ENCODE measurements at regions not wholly inside any gene's neighbourhood (a gene's known extent, or its start where the extent isn't known, plus 50 kb on each side); places are given as distances from the start of the nearest gene placed in this dataset.

- Histone ChIP-seq H2BK5ac (ENCODE audit: low read depth, low read length, poor library complexity, severe bottlenecking) (no peak overlapping the region), H4K91ac (ENCODE audit: low read length) (no peak overlapping the region)
- 60% methylated on average over 1 of the region's 1 CpG for WGBS
These were observed 201.6 kb downstream of the HNRNPD start for GRCh38 chr4:82172186-82172585.

DNA sequence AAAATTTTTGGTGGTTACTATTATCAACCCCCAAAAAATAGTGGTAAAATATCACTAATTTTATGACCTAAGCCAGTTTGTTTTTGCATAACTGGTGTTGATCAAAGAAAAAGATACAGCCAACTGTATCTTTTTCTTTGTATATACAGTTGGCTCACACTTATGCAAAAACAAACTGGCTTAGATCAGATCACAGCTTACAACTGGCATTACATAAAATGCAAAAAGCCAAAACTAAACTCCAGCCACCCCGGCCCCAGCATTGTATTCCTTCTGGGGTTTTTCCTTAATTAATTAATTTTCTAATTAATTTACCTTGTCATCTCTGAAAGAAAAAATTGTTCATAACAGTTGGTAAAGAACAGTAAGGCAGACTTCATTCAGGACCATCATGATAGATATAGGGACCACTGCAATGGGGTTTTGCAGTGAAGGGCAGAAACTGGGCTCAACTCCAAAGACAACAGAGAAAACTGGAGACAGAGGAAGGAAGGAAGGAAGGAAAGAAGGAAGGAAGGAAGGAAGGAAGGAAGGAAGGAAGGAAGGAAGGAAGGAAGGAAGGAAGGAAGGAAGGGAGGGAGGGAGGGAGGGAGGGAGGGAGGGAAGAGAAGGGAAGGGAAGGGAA lies 202.1 kb downstream of the HNRNPD start:
- H3K4me2 ChIP-seq (ENCODE audit: low read length, poor library complexity, severe bottlenecking), result no peak overlapping the region
- H4K91ac ChIP-seq (ENCODE audit: low read length), result no peak overlapping the region
- no peak overlapping the region for H3K23ac ChIP-seq (ENCODE audit: low read length in 2 of 2)
- H2BK12ac ChIP-seq (ENCODE audit: low read length in 2 of 2), result no peak overlapping the region
- H3K9me3 ChIP-seq (ENCODE audit: control insufficient read depth, low read length), result no peaks in the 10 kb centered on the region
- no CpG with 5 or more reads among the region's 1 CpG for WGBS
- no peaks in the 10 kb centered on the region for H3K4me1 ChIP-seq (ENCODE audit: control insufficient read depth, insufficient read depth, low read depth, low read length)
- H3K36me3 ChIP-seq (ENCODE audit: control insufficient read depth in 1 of 2, insufficient read depth in 2 of 2, low read depth in 1 of 2, low read length in 2 of 2), result no peaks in the 10 kb centered on the region
- H2BK120ac ChIP-seq (ENCODE audit: low read depth, low read length), result no peak overlapping the region
- H2BK5ac ChIP-seq (ENCODE audit: low read depth, low read length, poor library complexity, severe bottlenecking), result no peak overlapping the region
- H2AFZ ChIP-seq (ENCODE audit: low read depth, low read length), result no peak overlapping the region
- no peak overlapping the region for H3K4me3 ChIP-seq (ENCODE audit: insufficient read depth in 1 of 2, low read depth in 1 of 2, low read length in 2 of 2)
- H4K8ac ChIP-seq (ENCODE audit: low read length), result no peak overlapping the region
- H3K14ac ChIP-seq (ENCODE audit: low read length in 2 of 2), result no peak overlapping the region
- H3K27ac ChIP-seq (ENCODE audit: low read length, poor library complexity, severe bottlenecking), result no peak overlapping the region
- no peak overlapping the region for H2AK5ac ChIP-seq (ENCODE audit: low read length, severe bottlenecking)
- no peaks in the 10 kb centered on the region for H3K27me3 ChIP-seq (ENCODE audit: control insufficient read depth in 1 of 2, insufficient read depth in 1 of 2, low read length in 2 of 2)
- no peak overlapping the region for H3K4ac ChIP-seq (ENCODE audit: low read depth in 1 of 2, low read length in 2 of 2)
- H3K18ac ChIP-seq (ENCODE audit: low read depth in 1 of 2, low read length in 2 of 2), result no peak overlapping the region
- no peak for DNase-seq
- no peaks in the 10 kb centered on the region for H3K79me1 ChIP-seq (replicated peaks; ENCODE audit: low read length, poor library complexity, severe bottlenecking)
- H2BK15ac ChIP-seq (ENCODE audit: low read depth, poor library complexity, severe bottlenecking), result no peak overlapping the region
- no peak overlapping the region for H3K9ac ChIP-seq (ENCODE audit: low read length)

More at GRCh38 chr4:82172186-82172585, 201.6 kb downstream of the HNRNPD start:
- no peak overlapping the region for H3K18ac ChIP-seq (ENCODE audit: low read depth in 1 of 2, low read length in 2 of 2)
- no peak overlapping the region for H3K23ac ChIP-seq (ENCODE audit: low read length in 2 of 2)
- no peaks in the 10 kb centered on the region for H3K4me1 ChIP-seq (ENCODE audit: control insufficient read depth, insufficient read depth, low read depth, low read length)
- H3K9ac ChIP-seq (ENCODE audit: low read length), result no peak overlapping the region
- H3K4ac ChIP-seq (ENCODE audit: low read depth in 1 of 2, low read length in 2 of 2), result no peak overlapping the region
- no peak overlapping the region for H2BK120ac ChIP-seq (ENCODE audit: low read depth, low read length)
- no peak overlapping the region for H3K4me2 ChIP-seq (ENCODE audit: low read length, poor library complexity, severe bottlenecking)
- no peak for DNase-seq
- H2BK15ac ChIP-seq (ENCODE audit: low read depth, poor library complexity, severe bottlenecking), result no peak overlapping the region
- H3K9me3 ChIP-seq (ENCODE audit: control insufficient read depth, low read length), result no peaks in the 10 kb centered on the region
- H3K14ac ChIP-seq (ENCODE audit: low read length in 2 of 2), result no peak overlapping the region
- H3K36me3 ChIP-seq (ENCODE audit: control insufficient read depth in 1 of 2, insufficient read depth in 2 of 2, low read depth in 1 of 2, low read length in 2 of 2), result no peaks in the 10 kb centered on the region
- no peak overlapping the region for H4K8ac ChIP-seq (ENCODE audit: low read length)
- H2AK5ac ChIP-seq (ENCODE audit: low read length, severe bottlenecking), result no peak overlapping the region
- no peak overlapping the region for H3K27ac ChIP-seq (ENCODE audit: low read length, poor library complexity, severe bottlenecking)
- H3K27me3 ChIP-seq (ENCODE audit: control insufficient read depth in 1 of 2, insufficient read depth in 1 of 2, low read length in 2 of 2), result no peaks in the 10 kb centered on the region
- H3K4me3 ChIP-seq (ENCODE audit: insufficient read depth in 1 of 2, low read depth in 1 of 2, low read length in 2 of 2), result no peak overlapping the region
- no peak overlapping the region for H2AFZ ChIP-seq (ENCODE audit: low read depth, low read length)
- H3K79me1 ChIP-seq (replicated peaks; ENCODE audit: low read length, poor library complexity, severe bottlenecking), result no peaks in the 10 kb centered on the region
- H2BK12ac ChIP-seq (ENCODE audit: low read length in 2 of 2), result no peak overlapping the region

GRCh38 chr4:82149750-82150149 lies 224.0 kb downstream of the HNRNPD start:
- DNase-seq, result no peak
- Histone ChIP-seq H4K8ac (ENCODE audit: low read length) (no peak overlapping the region), H3K27me3 (ENCODE audit: control insufficient read depth in 1 of 2, insufficient read depth in 1 of 2, low read length in 2 of 2) (peaks cover 0 to under 1% of the 10 kb centered on the region in 2 experiments), H3K36me3 (ENCODE audit: control insufficient read depth in 1 of 2, insufficient read depth in 2 of 2, low read depth in 1 of 2, low read length in 2 of 2) (no peaks in the 10 kb centered on the region), H3K9me3 (ENCODE audit: control insufficient read depth, low read length) (no peaks in the 10 kb centered on the region), H4K91ac (ENCODE audit: low read length) (no peak overlapping the region), H2BK5ac (ENCODE audit: low read depth, low read length, poor library complexity, severe bottlenecking) (no peak overlapping the region), H3K18ac (ENCODE audit: low read depth in 1 of 2, low read length in 2 of 2) (no peak overlapping the region), H3K4me1 (ENCODE audit: control insufficient read depth, insufficient read depth, low read depth, low read length) (no peaks in the 10 kb centered on the region), H3K79me1 (replicated peaks; ENCODE audit: low read length, poor library complexity, severe bottlenecking) (no peaks in the 10 kb centered on the region), H2AK5ac (ENCODE audit: low read length, severe bottlenecking) (no peak overlapping the region), H3K14ac (ENCODE audit: low read length in 2 of 2) (no peak overlapping the region), H2BK120ac (ENCODE audit: low read depth, low read length) (no peak overlapping the region), H3K4me3 (ENCODE audit: insufficient read depth in 1 of 2, low read depth in 1 of 2, low read length in 2 of 2) (no peak overlapping the region), H3K9ac (ENCODE audit: low read length) (no peak overlapping the region), H2BK12ac (ENCODE audit: low read length in 2 of 2) (no peak overlapping the region), H2BK15ac (ENCODE audit: low read depth, poor library complexity, severe bottlenecking) (no peak overlapping the region), H3K4ac (ENCODE audit: low read depth in 1 of 2, low read length in 2 of 2) (no peak overlapping the region), H3K23ac (ENCODE audit: low read length in 2 of 2) (no peak overlapping the region), H3K27ac (ENCODE audit: low read length, poor library complexity, severe bottlenecking) (no peak overlapping the region), H2AFZ (ENCODE audit: low read depth, low read length) (no peak overlapping the region), H3K4me2 (ENCODE audit: low read length, poor library complexity, severe bottlenecking) (no peak overlapping the region)

DNA sequence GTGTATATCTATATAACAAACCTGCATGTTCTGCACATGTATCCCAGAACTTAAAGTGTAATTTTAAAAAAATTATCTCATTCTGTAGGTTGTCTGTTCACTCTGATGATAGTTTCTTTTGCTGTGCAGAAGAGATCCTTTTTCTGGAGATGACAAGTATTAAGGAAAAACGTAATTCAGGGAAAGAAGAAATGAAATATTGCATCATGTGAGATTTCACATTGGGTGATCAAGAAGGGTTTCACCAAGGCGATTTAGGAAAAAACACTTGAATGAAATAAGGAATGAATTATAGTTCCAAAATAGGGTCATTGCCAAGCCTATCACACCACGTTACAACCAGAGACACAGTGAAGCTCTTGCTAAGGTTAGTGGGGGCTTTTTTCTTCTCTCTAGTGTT lies 227.9 kb downstream of the HNRNPD start:
- Histone ChIP-seq H3K14ac (ENCODE audit: low read length in 2 of 2) (no peak overlapping the region), H3K4me3 (ENCODE audit: insufficient read depth in 1 of 2, low read depth in 1 of 2, low read length in 2 of 2) (no peak overlapping the region), H2BK15ac (ENCODE audit: low read depth, poor library complexity, severe bottlenecking) (no peak overlapping the region), H3K9ac (ENCODE audit: low read length) (no peak overlapping the region), H3K4ac (ENCODE audit: low read depth in 1 of 2, low read length in 2 of 2) (no peak overlapping the region), H2AFZ (ENCODE audit: low read depth, low read length) (no peak overlapping the region), H3K27me3 (ENCODE audit: control insufficient read depth in 1 of 2, insufficient read depth in 1 of 2, low read length in 2 of 2) (peaks cover 0 to 5% of the 10 kb centered on the region in 2 experiments), H4K91ac (ENCODE audit: low read length) (no peak overlapping the region), H2BK5ac (ENCODE audit: low read depth, low read length, poor library complexity, severe bottlenecking) (no peak overlapping the region), H2AK5ac (ENCODE audit: low read length, severe bottlenecking) (no peak overlapping the region), H3K9me3 (ENCODE audit: control insufficient read depth, low read length) (no peaks in the 10 kb centered on the region), H3K4me2 (ENCODE audit: low read length, poor library complexity, severe bottlenecking) (no peak overlapping the region), H3K79me1 (replicated peaks; ENCODE audit: low read length, poor library complexity, severe bottlenecking) (no peaks in the 10 kb centered on the region), H2BK120ac (ENCODE audit: low read depth, low read length) (no peak overlapping the region), H3K36me3 (ENCODE audit: control insufficient read depth in 1 of 2, insufficient read depth in 2 of 2, low read depth in 1 of 2, low read length in 2 of 2) (no peaks in the 10 kb centered on the region), H3K23ac (ENCODE audit: low read length in 2 of 2) (no peak overlapping the region), H3K4me1 (ENCODE audit: control insufficient read depth, insufficient read depth, low read depth, low read length) (no peaks in the 10 kb centered on the region), H2BK12ac (ENCODE audit: low read length in 2 of 2) (no peak overlapping the region), H3K18ac (ENCODE audit: low read depth in 1 of 2, low read length in 2 of 2) (no peak overlapping the region), H4K8ac (ENCODE audit: low read length) (no peak overlapping the region), H3K27ac (ENCODE audit: low read length, poor library complexity, severe bottlenecking) (no peak overlapping the region)
- WGBS, result 77% methylated on average over 3 of the region's 3 CpGs
- DNase-seq, result no peak

All from mesenchymal stem cell (in vitro differentiated cells and primary cell).